PC-3 (cell line): ENCODE measurements at regions not wholly inside any gene's neighbourhood (a gene's known extent, or its start where the extent isn't known, plus 50 kb on each side); places are given as distances from the start of the nearest gene placed in this dataset.
"Not testable (repeated sequence)": the region's sequence is repeated elsewhere in the genome, so short reads cannot be mapped to it uniquely, and the experiment has no call there.

Experiments
- ATAC-seq: fragments of 200-7000 bp; cut with Tn5 transposase; 2 replicates; pipeline ENCODE4 v1.9.1; 2020; ENCODE audit warnings: mild to moderate bottlenecking, moderate library complexity
- BruUV-seq: library from RNA; stranded (reverse); fragments of 400-500 nt; replicated peaks from 2 replicates; lab custom pipeline; 2021; lab: Mats Ljungman, UMichigan
- CTCF ChIA-PET: fragments of 300-600 bp; sonication (Branson Sonifier 250); formaldehyde crosslinking; loops from one replicate; lab custom pipeline; 2022; ENCODE audit warnings: antibody characterized with exemption; lab: Charles Lee
- POLR2A ChIA-PET: fragments of 300-600 bp; sonication (Branson Sonifier 250); formaldehyde crosslinking; loops from one replicate; lab custom pipeline; 2022; ENCODE audit warnings: antibody characterized with exemption; ENCODE audit not compliant: unreplicated experiment; lab: Charles Lee
- DNase-seq: peaks from one replicate; pipeline ENCODE4 v3.0.0-alpha.2; 2015
- H2AFZ ChIP-seq: fragments of 300-600 bp; sonication (generic); 2 replicates; pipeline ENCODE4 v1.6.0; 2016; ENCODE audit warnings: antibody characterized with exemption, low read length
- H3F3A ChIP-seq: fragments of 300-600 bp; sonication (generic); one replicate; pipeline ENCODE4 v1.6.0; 2017; ENCODE audit warnings: antibody characterized with exemption, low read length, control low read depth, mild to moderate bottlenecking; ENCODE audit not compliant: unreplicated experiment
- H3K27ac ChIP-seq: fragments of 300-600 bp; sonication (generic); 2 replicates; pipeline ENCODE4 v1.5.1; 2016; ENCODE audit warnings: mild to moderate bottlenecking, low read length
- H3K27me3 ChIP-seq: fragments of 300-600 bp; sonication (generic); 2 replicates; pipeline ENCODE4 v1.6.1; 2016; ENCODE audit warnings: low read length, mixed read lengths
- H3K36me3 ChIP-seq: fragments of 300-600 bp; sonication (generic); 2 replicates; pipeline ENCODE4 v1.6.1; 2016; ENCODE audit warnings: low read depth, mixed run types, low read length, mixed read lengths
- H3K4me1 ChIP-seq: fragments of 300-600 bp; sonication (generic); 2 replicates; pipeline ENCODE4 v1.5.1; 2016; ENCODE audit warnings: low read length; ENCODE audit not compliant: insufficient read depth
- H3K4me2 ChIP-seq: fragments of 300-600 bp; sonication (generic); 2 replicates; pipeline ENCODE4 v1.6.0; 2016; ENCODE audit warnings: low read length
- H3K4me3 ChIP-seq: fragments of 300-600 bp; sonication (generic); 2 replicates; pipeline ENCODE4 v1.5.1; 2016; ENCODE audit warnings: mild to moderate bottlenecking, low read length, mixed read lengths
- H3K79me2 ChIP-seq: fragments of 300-600 bp; sonication (generic); 2 replicates; pipeline ENCODE4 v1.6.1; 2017; ENCODE audit warnings: low read length, mixed read lengths
- H3K9ac ChIP-seq: fragments of 300-600 bp; sonication (generic); 2 replicates; pipeline ENCODE4 v1.6.0; 2016; ENCODE audit warnings: mild to moderate bottlenecking, low read length
- H3K9me2 ChIP-seq: fragments of 300-600 bp; sonication (generic); replicated peaks from 2 replicates; pipeline ENCODE4 v1.6.1; 2016; ENCODE audit warnings: mixed run types, low read length, mixed read lengths
- H3K9me3 ChIP-seq: fragments of 300-600 bp; sonication (generic); 2 replicates; pipeline ENCODE4 v1.6.1; 2016; ENCODE audit warnings: low read length, mixed read lengths
- H4K20me1 ChIP-seq: fragments of 300-600 bp; sonication (generic); 2 replicates; pipeline ENCODE4 v1.6.1; 2016; ENCODE audit warnings: low read length, mixed read lengths
- EZH2 ChIP-seq: fragments of 300-600 bp; sonication (generic); IDR thresholded peaks from one replicate; pipeline ENCODE4 v1.6.1; 2017; ENCODE audit warnings: antibody characterized with exemption, mild to moderate bottlenecking, low read length; ENCODE audit not compliant: unreplicated experiment
- EZH2phosphoT487 ChIP-seq: fragments of 300-600 bp; sonication (generic); IDR thresholded peaks from 2 replicates; pipeline ENCODE4 v1.6.1; 2018; ENCODE audit warnings: mild to moderate bottlenecking, antibody characterized with exemption, low read length, borderline replicate concordance
- intact Hi-C: fragments of 100-400 bp; cut with micrococcal nuclease; formaldehyde crosslinking; loops from 2 replicates; pipeline ENCODE4 v1.9.0; 2023
- TF ChIP-seq, protein P1 (sequence below): fragments of 300-600 bp; sonication (generic); conservative IDR thresholded peaks from 2 replicates; pipeline ENCODE4 v1.5.1; 2017; ENCODE audit warnings: antibody characterized with exemption, low read depth, mild to moderate bottlenecking, low read length

DNA sequence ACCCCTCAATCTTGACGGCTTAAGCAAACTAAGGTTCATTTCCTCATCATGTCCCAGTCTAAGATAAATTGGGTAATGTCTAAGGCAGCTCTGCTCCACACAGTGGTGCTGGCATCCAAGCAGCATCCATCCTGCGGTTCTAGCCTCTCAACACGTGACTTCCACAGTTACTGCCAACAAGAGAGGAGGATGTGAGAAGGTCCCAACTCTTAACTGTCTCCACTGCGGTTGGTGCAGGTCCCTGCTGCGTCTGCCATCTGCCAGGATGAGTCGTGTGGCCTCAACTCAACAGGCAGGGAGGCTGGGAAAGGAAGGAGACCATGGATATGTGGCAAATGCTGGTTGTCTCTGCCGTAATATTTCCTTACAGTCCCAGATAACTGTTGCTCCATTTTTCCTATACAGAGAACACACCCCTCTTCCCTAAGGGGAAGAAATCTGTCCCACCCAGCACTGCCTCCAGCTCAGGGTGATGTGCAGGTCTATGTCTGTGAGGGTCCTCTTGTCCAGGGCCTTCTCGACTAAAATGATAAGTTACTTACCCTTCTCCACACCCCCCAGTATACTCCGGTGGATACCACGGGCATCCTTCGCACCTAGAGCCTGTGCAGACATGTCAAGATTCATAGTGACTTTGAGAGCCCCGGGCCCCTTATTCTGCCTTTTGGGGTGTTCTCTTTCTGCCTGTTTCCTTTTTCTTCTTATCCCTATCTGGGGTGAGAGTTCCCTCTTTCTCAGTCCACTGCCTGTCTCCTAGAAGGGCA lies 64.7 kb downstream of the KCNJ18 start:
- CTCF ChIA-PET: no interaction called here
- TF ChIP-seq, protein P1, sequence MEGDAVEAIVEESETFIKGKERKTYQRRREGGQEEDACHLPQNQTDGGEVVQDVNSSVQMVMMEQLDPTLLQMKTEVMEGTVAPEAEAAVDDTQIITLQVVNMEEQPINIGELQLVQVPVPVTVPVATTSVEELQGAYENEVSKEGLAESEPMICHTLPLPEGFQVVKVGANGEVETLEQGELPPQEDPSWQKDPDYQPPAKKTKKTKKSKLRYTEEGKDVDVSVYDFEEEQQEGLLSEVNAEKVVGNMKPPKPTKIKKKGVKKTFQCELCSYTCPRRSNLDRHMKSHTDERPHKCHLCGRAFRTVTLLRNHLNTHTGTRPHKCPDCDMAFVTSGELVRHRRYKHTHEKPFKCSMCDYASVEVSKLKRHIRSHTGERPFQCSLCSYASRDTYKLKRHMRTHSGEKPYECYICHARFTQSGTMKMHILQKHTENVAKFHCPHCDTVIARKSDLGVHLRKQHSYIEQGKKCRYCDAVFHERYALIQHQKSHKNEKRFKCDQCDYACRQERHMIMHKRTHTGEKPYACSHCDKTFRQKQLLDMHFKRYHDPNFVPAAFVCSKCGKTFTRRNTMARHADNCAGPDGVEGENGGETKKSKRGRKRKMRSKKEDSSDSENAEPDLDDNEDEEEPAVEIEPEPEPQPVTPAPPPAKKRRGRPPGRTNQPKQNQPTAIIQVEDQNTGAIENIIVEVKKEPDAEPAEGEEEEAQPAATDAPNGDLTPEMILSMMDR: no peak
- TF ChIP-seq EZH2phosphoT487: no peak
- no peak for TF ChIP-seq EZH2

DNA sequence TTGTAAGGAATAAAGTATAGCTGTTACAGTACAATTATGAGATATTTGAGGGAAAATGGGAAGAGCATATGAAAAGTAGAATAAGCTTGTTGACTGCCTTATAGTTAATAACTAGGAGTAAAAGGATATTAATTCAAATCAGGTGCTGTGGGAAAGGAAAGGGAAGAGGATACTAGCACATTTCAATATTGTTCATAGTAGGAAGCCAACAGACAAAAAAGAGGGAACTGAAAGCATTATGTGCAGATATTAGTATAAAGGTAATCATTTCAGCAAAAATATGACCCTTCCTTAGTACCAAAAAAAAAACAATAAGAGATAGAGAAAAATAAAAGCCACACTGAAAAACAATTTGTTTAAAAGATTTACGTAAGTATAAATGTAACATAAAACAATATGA lies 67.3 kb downstream of the KCNJ18 start:
- H3K4me3 ChIP-seq, POLR2A ChIA-PET, H3K79me2 ChIP-seq, H3F3A ChIP-seq, H3K36me3 ChIP-seq, ATAC-seq, H4K20me1 ChIP-seq, H3K27me3 ChIP-seq, H3K4me2 ChIP-seq, H3K9me2 ChIP-seq, H3K27ac ChIP-seq, DNase-seq, H3K4me1 ChIP-seq, H3K9ac ChIP-seq, H2AFZ ChIP-seq, H3K9me3 ChIP-seq, CTCF ChIA-PET, BruUV-seq, intact Hi-C loops: not testable (repeated sequence)

More for the DNA sequence above, 64.7 kb downstream of the KCNJ18 start:
- Histone ChIP-seq H3K79me2 (no peaks in the 10 kb centered on the region), H3K4me1 (no peaks in the 10 kb centered on the region), H3K27ac (no peak overlapping the region), H3K27me3 (no peaks in the 10 kb centered on the region), H2AFZ (no peak overlapping the region), H4K20me1 (no peaks in the 10 kb centered on the region), H3K9me2 (no peaks in the 10 kb centered on the region), H3K9ac (no peak overlapping the region), H3K4me2 (no peak overlapping the region), H3F3A (no peaks in the 10 kb centered on the region), H3K4me3 (no peak overlapping the region), H3K9me3 (no peaks in the 10 kb centered on the region), H3K36me3 (no peaks in the 10 kb centered on the region)
- no TSS peak for BruUV-seq
- intact Hi-C loops: no loop called here
- POLR2A ChIA-PET: no interaction called here
- ATAC-seq: no peak
- no peak for DNase-seq

DNA sequence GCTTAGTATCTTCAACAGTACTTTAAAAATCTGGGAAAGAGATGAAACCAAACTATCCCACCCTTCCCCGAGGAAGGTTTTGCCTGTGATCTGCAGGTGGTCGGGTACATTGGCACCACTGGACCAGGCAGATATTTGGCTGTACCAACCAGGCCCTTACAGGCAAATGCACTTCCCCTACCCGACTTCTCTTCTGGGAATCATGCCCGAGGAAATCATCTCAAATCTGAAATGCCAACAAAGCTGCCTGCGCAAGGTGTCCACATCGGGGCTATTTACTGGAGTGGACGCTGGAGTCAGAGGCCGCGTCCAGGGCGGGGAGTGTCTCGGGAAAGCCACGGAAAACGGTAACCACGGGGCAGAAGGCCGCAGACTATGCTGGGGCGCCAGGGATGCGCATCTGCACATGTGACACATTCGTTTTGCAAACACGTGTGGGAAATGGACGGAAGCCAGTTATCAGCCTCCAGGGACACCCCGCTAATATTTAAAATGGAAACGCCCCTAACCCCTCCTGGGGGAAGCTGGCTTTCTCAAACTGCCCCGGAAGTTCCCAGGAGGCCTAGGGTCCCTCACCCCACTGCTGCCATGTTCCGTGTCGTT lies 71.5 kb downstream of the KCNJ18 start:
- H3K27me3 ChIP-seq, H3F3A ChIP-seq, H3K4me1 ChIP-seq, H3K9me2 ChIP-seq, H3K4me3 ChIP-seq, BruUV-seq, H3K36me3 ChIP-seq, intact Hi-C loops, H4K20me1 ChIP-seq, H3K27ac ChIP-seq, ATAC-seq, H2AFZ ChIP-seq, H3K79me2 ChIP-seq, H3K9me3 ChIP-seq, H3K4me2 ChIP-seq, CTCF ChIA-PET, POLR2A ChIA-PET, H3K9ac ChIP-seq, DNase-seq: not testable (repeated sequence)

DNA sequence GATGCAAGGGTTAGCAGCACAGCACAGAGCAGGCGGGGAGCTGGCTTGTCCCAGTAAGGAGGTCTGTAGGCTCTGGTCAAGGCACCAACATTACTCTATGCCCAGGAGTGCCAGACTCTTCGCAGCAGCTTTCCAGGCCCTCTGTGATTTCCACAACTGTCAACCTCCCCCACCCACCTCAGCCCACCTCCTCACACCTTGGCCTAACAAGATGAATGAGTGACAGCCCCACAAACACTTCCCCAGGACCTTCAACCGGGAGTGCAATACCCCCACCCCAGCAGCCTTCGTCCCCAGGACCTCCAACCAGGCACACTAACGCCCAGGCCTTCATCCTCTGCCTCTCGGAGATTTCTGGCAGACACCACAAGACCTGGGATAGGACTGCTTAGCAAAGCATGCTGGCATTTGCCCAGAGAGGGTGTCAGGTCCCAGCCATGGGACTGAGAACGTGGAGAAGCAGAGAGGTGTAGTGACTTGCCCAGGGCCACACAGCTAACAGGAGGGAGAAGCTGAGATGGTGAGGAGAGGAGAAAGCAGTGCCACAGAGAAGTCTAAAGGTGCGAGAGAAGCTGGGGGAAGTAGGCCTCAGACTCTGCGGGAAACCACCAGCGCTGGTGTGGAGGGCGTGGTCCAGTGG lies 73.4 kb downstream of the KCNJ18 start:
- BruUV-seq, CTCF ChIA-PET: not testable (repeated sequence)

DNA sequence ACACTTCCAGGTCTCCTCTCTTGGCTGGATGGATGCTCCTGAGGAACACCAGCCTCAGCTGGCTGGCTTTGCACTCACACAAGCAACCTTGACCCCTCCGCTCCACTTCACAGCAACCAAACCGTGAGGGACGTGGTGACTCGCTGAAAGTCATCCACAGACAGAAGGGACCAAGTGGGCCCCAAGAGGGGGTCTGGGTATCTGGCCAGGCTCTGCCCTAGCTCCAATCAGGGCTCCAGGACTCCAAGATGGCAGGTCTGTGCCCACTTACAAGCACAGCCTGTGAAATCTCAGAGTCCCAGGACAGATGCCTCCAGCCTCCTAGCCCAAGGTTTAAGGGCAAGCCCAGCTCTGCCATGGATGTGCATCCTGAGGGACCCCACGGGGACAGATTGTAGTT lies 74.2 kb downstream of the KCNJ18 start:
- H3K4me3 ChIP-seq, ATAC-seq, intact Hi-C loops, H3K79me2 ChIP-seq, H3K9me2 ChIP-seq, H3K27me3 ChIP-seq, POLR2A ChIA-PET, H3K4me1 ChIP-seq, DNase-seq, H3F3A ChIP-seq, H3K9ac ChIP-seq, BruUV-seq, CTCF ChIA-PET, H3K36me3 ChIP-seq, H2AFZ ChIP-seq, H4K20me1 ChIP-seq, H3K9me3 ChIP-seq, H3K4me2 ChIP-seq, H3K27ac ChIP-seq: not testable (repeated sequence)

More for the DNA sequence above, 73.4 kb downstream of the KCNJ18 start:
- H4K20me1 ChIP-seq, H3K27me3 ChIP-seq, H3K4me1 ChIP-seq, H3F3A ChIP-seq, H3K9me2 ChIP-seq, H3K9me3 ChIP-seq, intact Hi-C loops, H3K27ac ChIP-seq, H3K4me3 ChIP-seq, DNase-seq, H3K36me3 ChIP-seq, H2AFZ ChIP-seq, H3K79me2 ChIP-seq, H3K9ac ChIP-seq, ATAC-seq, H3K4me2 ChIP-seq, POLR2A ChIA-PET: not testable (repeated sequence)
